Lower leg skin (tissue), 3 donors: ENCODE measurements at regions not wholly inside any gene's neighbourhood (a gene's known extent, or its start where the extent isn't known, plus 50 kb on each side); places are given as distances from the start of the nearest gene placed in this dataset.

ENCODE experiments used
- CTCF ChIP-seq, 3 donors: fragments of 450-650 bp; IDR thresholded peaks; one replicate each; pipeline ENCODE4 v1.5.1; 2016; ENCODE audit warnings: antibody characterized with exemption in 3 of 3, mild to moderate bottlenecking in 3 of 3, moderate library complexity in 2 of 3
- POLR2A ChIP-seq, 2 donors: fragments of 450-650 bp; IDR thresholded peaks; one replicate each; pipeline ENCODE4 v1.6.1; 2016 to 2017; ENCODE audit warnings: antibody characterized with exemption in 2 of 2, mild to moderate bottlenecking in 1 of 2, moderate library complexity in 1 of 2

GRCh38 chr5:82422751-82423181, 144.6 kb upstream of the RPS23 start:
- no peak for TF ChIP-seq CTCF (IDR thresholded peaks at IDR 0.05)
- TF ChIP-seq POLR2A (IDR thresholded peaks at IDR 0.05), result no peak
